HS-5 (cell line): ENCODE measurements at regions not wholly inside any gene's neighbourhood (a gene's known extent, or its start where the extent isn't known, plus 50 kb on each side); places are given as distances from the start of the nearest gene placed in this dataset.

Experiments used
- DNase-seq: peaks from one replicate; pipeline ENCODE4 v3.0.0-alpha.2; 2012; ENCODE audit warnings: low read depth

DNA sequence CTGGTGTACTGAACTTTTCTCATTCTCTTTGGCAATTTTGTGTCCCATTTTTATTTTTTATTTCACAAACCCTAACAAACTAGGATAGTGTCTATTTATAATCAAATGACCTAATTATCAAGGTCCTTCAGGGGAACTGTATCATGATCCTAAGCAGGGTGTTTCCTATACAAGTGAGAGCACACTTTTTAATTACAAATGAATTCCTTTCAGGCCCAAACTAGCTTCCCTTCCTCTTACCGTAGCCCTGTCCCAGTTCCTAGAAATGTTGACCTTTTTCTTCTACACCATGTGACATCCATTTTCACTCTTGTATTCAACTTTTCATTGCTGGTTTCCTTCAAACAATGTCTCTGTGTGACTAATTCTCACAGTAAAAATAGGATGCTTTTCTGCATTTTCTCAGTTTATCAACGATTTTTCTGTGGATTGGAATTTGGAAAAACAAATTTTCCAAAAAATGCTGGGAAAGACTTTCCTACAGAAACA is 411.4 kb downstream of the CCDC91 start:
- DNase-seq: no peak

DNA sequence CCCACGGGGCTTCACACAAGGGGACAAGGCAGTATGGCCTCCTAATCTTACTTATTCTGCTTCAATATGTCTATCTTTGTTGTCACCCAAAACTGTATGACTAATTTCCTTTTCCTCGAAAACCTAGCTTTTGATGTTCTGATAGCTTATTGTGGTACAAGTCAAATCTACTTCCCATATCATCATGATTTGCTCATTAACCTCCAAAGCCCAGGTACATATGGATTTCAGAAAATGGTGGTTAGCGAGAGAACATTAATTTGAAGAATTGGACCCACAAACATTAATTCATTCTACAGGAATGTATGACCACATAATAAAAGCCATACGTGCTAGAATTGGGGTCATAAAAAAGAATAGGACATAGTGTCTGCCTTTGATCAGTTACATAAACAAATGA is 412.5 kb downstream of the CCDC91 start:
- DNase-seq: no peak

DNA sequence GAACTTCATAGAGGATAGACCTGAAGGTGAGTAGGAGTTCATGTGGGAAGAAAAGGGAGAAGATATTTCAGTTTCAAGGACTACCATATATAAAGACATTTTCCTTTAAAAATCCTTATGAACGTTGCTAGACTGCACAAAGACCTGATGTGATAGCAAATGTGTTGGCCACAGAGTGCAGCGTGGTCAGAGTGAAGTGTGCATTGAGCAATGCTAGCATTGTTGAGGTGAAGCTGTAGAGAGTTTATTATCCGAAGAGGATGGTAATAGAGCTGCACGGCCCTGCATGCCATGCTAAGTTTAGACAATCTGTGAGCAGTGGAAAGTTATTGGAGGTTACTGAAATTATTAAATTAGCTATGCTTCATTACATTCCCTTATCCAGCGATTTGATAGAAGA is 413.0 kb downstream of the CCDC91 start:
- DNase-seq: no peak

- no peak for DNase-seq
Observed at GRCh38 chr12:28603801-28604200, 413.5 kb downstream of the CCDC91 start.

- DNase-seq: no peak
Observed at GRCh38 chr12:28604240-28604639, 414.0 kb downstream of the CCDC91 start.

DNA sequence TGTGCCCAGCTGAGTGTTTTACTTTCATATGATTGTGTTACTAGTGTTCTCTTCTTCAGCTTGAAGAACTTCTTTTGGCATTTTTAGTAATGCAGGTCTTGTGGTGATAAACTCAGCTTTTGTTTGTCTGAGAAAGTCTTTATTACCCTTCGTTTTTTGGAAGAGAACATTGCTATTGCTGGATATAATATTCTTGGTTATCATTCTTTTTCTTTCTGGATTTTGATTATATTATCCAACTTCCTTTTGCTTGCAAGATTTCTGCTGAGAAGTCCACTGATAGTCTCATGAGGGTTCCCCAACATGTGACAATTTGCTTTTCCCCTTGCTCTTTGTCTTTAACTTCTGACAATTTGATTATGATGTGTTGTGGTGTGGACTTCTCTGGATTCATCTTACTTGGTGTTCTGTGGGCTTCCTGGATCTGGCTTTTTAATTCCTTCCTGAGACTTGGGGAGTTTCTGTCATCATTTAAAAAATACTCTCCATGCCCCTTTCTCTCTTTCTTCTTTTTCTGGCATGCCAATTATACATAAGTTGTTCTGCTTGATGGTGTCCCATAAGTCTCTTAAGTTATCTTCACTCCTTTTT is 416.8 kb downstream of the CCDC91 start:
- no peak for DNase-seq

GRCh38 chr12:28610401-28611114 is 420.3 kb downstream of the CCDC91 start:
- no peak for DNase-seq

DNA sequence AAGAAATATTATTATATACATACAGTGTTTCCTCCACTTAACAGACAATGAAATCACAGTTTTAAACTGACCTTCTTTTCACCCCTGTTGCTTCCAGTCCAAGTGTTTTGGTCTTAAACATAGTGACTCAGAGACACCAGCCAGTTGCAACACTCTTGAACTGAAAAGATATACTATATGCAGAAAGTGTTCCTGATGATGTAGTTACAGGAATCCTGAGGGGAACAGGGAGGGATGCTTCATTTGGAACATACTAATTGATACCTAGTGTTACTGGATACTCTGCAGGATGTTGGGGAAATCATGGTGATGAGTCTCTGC is 420.8 kb downstream of the CCDC91 start:
- DNase-seq: peak; percentile 74

GRCh38 chr12:28611449-28611848 is 421.2 kb downstream of the CCDC91 start:
- DNase-seq: no peak

GRCh38 chr12:28618171-28618570 is 427.9 kb downstream of the CCDC91 start:
- DNase-seq: no peak

- DNase-seq: no peak
Observed at GRCh38 chr12:28618772-28619171, 428.5 kb downstream of the CCDC91 start.

DNA sequence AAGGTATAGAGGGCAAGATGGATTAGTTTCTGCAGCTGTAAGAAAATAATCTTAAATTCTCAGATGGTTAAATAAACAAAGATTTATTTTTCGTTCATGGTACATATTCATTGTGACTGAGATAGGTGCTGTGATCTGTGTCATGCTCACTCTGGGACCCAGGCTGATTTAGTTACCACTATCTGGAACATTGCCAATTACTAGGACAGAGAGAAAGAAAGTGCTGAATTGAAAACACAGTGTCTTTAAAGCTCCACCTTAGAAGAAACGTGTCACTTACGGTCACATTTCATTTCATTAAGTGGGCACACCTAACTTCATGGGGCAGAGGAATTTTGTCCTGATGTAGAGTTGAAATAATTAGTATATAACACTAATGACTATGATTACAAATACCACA is 430.0 kb downstream of the CCDC91 start:
- DNase-seq: no peak

- peak; percentile 49 for DNase-seq
Observed at GRCh38 chr12:28622406-28622805, 432.1 kb downstream of the CCDC91 start.

DNA sequence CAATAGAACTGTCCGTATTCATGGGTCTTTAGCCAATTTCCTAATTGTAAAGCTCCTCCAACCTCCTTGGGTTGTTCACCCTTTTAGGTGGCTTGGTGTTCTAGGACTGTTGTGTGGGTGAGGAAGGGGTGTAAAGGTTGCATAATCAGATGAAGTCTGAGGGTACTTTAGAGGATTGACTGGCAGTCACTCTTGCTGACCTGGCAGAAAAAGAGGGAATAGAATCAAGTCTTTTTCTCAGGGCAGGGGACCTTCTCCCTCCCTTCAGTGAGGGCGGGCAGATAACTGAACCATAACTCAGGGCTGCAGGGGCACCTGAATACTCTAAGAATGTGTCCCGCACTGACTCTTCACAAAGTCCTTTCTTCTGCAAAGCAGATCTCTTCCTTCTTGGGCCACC is 436.2 kb downstream of the CCDC91 start:
- DNase-seq: no peak

DNA sequence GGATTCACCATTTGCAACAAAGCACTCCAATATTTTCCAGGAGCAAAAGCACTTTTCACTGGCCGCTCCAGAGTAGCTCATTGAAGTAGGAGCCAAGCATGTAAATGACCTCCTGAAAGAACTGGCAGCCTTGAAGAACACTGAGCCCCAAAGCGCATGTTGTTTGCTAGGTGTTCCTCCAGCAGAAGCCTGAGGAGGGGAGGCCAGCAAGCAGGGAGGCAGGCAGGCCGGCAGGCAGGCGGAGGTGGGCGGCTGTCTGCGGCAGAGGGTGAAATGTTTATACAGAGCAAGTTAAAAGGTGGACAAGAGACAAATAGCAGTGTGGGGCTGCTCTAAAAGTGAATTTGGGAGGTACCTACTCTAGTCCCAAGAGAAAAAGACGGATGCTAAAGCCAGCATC is 439.4 kb downstream of the CCDC91 start:
- DNase-seq: no peak

- DNase-seq: no peak
Observed at GRCh38 chr12:28631831-28632230, 441.6 kb downstream of the CCDC91 start.

DNA sequence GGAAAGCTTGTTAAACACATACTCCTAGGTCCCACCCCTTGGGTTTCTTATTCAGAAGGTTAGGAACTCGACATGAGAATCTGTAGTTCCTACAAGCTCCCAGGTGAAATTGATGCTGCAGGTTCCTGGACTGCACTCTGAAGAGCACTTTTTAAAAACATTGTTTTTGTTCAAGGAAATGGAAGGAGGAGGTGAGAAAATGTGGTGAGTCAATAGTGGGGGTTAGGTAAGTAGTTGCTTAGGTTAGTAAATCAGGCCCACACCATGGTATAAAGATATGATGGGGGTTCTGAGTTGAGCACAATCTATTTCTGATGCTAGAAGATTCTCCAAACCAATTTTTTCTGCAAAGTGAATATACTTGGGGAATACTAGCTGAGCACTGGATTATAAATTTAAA is 450.3 kb downstream of the CCDC91 start:
- DNase-seq: no peak

DNA sequence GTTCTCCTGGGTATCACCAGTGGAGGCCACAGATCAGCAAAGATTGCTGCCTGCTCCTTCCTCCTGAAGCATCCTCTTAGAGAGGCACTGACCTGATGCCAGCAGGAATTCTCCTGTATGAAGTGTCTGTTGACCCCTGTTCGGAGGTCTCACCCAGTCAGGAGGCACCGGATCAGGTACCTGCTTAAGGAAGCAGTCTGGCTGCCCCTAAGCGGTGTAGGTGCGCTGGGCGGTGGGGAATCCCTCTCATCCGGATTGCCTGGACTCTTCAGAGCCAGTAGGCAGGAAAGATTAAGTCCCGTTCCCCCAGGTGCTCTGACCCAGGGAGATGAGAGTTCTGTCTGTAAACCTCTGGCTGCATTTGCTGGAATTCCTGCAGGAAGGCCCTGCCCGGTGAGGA is 455.2 kb downstream of the CCDC91 start:
- DNase-seq: no peak

DNA sequence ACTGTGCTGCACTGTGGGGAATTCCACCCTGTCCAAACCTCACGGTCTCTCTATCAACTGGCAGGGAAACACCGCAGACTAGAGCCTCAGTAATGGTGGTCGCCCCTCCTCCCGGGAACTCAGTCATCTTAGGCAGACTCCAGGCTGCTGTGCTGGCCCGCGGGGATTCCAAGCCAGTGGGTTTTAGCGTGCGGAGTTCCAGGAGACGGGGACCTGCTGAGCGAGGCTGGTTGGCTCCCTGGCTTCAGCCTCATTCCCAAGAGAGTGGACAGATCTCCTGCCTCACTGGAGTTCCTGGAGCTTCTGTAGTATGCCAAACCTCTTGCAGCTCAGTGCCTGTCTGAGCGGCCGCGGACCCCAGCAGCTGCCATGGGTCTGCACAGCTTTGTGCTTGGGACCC is 455.6 kb downstream of the CCDC91 start:
- no peak for DNase-seq

GRCh38 chr12:28650906-28651305 is 460.6 kb downstream of the CCDC91 start:
- DNase-seq: no peak

DNA sequence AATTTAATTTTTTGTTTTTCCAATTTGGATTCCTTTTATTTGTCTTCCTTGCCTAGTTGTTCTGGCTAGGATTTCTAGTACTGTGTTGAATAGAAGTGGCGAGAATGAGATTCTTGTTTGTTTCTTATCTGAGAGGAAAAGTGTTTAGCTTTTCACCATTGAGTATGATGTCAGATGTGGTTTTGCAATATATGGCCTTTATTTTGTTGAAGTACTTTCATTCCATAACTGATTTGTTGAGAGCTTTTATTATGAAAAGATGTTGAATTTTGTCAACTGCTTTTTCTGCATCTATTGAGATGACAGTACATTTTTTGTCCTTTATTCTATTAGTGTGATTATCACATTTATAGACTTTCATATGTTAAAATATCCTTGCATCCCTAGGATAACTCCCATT is 462.0 kb downstream of the CCDC91 start:
- DNase-seq: no peak

GRCh38 chr12:28681980-28682379 is 467.1 kb upstream of the FAR2 start:
- no peak for DNase-seq

GRCh38 chr12:28683366-28683765 is 465.7 kb upstream of the FAR2 start:
- DNase-seq: no peak
